ENCODE measurements at regions not wholly inside any gene's neighbourhood (a gene's known extent, or its start where the extent isn't known, plus 50 kb on each side); places are given as distances from the start of the nearest gene placed in this dataset.

- DNase-seq: no peak
Measured at GRCh38 chrX:4841216-4841745, 1127.8 kb upstream of the PRKX start.

- no peak for DNase-seq
Measured at GRCh38 chrX:4831574-4831973, 1118.1 kb upstream of the PRKX start.

- DNase-seq: no peak
Measured at GRCh38 chrX:4830880-4831557, 1117.6 kb upstream of the PRKX start.

GRCh38 chrX:4825550-4825949, 1112.1 kb upstream of the PRKX start:
- no peak for DNase-seq

- DNase-seq: no peak
Measured at GRCh38 chrX:4809571-4809970, 1096.1 kb upstream of the PRKX start.

- DNase-seq: no peak
Measured at GRCh38 chrX:4805502-4805901, 1092.1 kb upstream of the PRKX start.

- no peak for DNase-seq
Measured at GRCh38 chrX:4800756-4801155, 1087.3 kb upstream of the PRKX start.

GRCh38 chrX:4787971-4788370, 1074.5 kb upstream of the PRKX start:
- DNase-seq: no peak

- no peak for DNase-seq
Measured at GRCh38 chrX:4764888-4765287, 1051.4 kb upstream of the PRKX start.

GRCh38 chrX:4762196-4762595, 1048.7 kb upstream of the PRKX start:
- no peak for DNase-seq

- no peak for DNase-seq
Measured at GRCh38 chrX:4754878-4755604, 1041.6 kb upstream of the PRKX start.

GRCh38 chrX:4741024-4741423, 1027.6 kb upstream of the PRKX start:
- no peak for DNase-seq

- DNase-seq: no peak
Measured at GRCh38 chrX:4735299-4735698, 1021.9 kb upstream of the PRKX start.

GRCh38 chrX:4710618-4711433, 997.4 kb upstream of the PRKX start:
- DNase-seq: peak; percentile 14

- no peak for DNase-seq
Measured at GRCh38 chrX:4708970-4709760, 995.7 kb upstream of the PRKX start.

GRCh38 chrX:4706961-4707360, 993.5 kb upstream of the PRKX start:
- no peak for DNase-seq

- DNase-seq: no peak
Measured at GRCh38 chrX:4690521-4690920, 977.1 kb upstream of the PRKX start.

- DNase-seq: no peak
Measured at GRCh38 chrX:4682636-4683035, 969.2 kb upstream of the PRKX start.

- DNase-seq: no peak
Measured at GRCh38 chrX:4675686-4676300, 962.3 kb upstream of the PRKX start.

- no peak for DNase-seq
Measured at GRCh38 chrX:4674028-4674782, 960.8 kb upstream of the PRKX start.

GRCh38 chrX:4671344-4671743, 957.9 kb upstream of the PRKX start:
- no peak for DNase-seq

- DNase-seq: no peak
Measured at GRCh38 chrX:4670606-4671005, 957.2 kb upstream of the PRKX start.
